Ishikawa (cell line): ENCODE measurements at regions not wholly inside any gene's neighbourhood (a gene's known extent, or its start where the extent isn't known, plus 50 kb on each side); places are given as distances from the start of the nearest gene placed in this dataset.

Experiments used
- CEBPB ChIP-seq: IDR thresholded peaks from 2 replicates; pipeline ENCODE4 v1.6.1; 2012
- CREB1 ChIP-seq: IDR thresholded peaks from 2 replicates; pipeline ENCODE4 v1.6.1; 2012; ENCODE audit warnings: low read depth
- EGR1 ChIP-seq: IDR thresholded peaks from 2 replicates; pipeline ENCODE4 v1.6.1; 2012
- EP300 ChIP-seq: IDR thresholded peaks from 2 replicates; pipeline ENCODE4 v1.6.1; 2012; ENCODE audit warnings: borderline replicate concordance
- FOXM1 ChIP-seq: IDR thresholded peaks from 2 replicates; pipeline ENCODE4 v1.6.1; 2012; ENCODE audit warnings: low read depth, borderline replicate concordance
- MAX ChIP-seq: IDR thresholded peaks from 2 replicates; pipeline ENCODE4 v1.6.1; 2012
- NFIC ChIP-seq: IDR thresholded peaks from 2 replicates; pipeline ENCODE4 v1.6.1; 2012
- RAD21 ChIP-seq: IDR thresholded peaks from 2 replicates; pipeline ENCODE4 v1.6.1; 2012; ENCODE audit warnings: low read depth
- REST ChIP-seq: IDR thresholded peaks from 2 replicates; pipeline ENCODE4 v1.6.1; 2012; ENCODE audit warnings: low read depth, mild to moderate bottlenecking
- TAF1 ChIP-seq: IDR thresholded peaks from 2 replicates; pipeline ENCODE4 v1.6.1; 2012; ENCODE audit warnings: low read depth, mild to moderate bottlenecking
- TCF12 ChIP-seq: IDR thresholded peaks from 2 replicates; pipeline ENCODE4 v1.6.1; 2012; ENCODE audit warnings: low read depth
- TEAD4 ChIP-seq: IDR thresholded peaks from 2 replicates; pipeline ENCODE4 v1.6.1; 2012
- USF1 ChIP-seq: IDR thresholded peaks from 2 replicates; pipeline ENCODE4 v1.6.1; 2012
- YY1 ChIP-seq: IDR thresholded peaks from 2 replicates; pipeline ENCODE4 v1.6.1; 2012; ENCODE audit warnings: low read depth
- ZBTB7A ChIP-seq: IDR thresholded peaks from 2 replicates; pipeline ENCODE4 v1.6.1; 2012; ENCODE audit warnings: low read depth

GRCh38 chr2:149768320-149768799 lies 180.8 kb upstream of the MMADHC start:
- peak; percentile 47; the same call in 1 of the 2 replicates for TF ChIP-seq NFIC
- TF ChIP-seq RAD21: 0 out of 2 replicates have a peak, but pooled peaks have one; percentile 4
- peak; percentile 26; the same call in 1 of the 2 replicates for TF ChIP-seq CEBPB
- peak; percentile 55; the same call in 1 of the 2 replicates for TF ChIP-seq EP300
- TF ChIP-seq TCF12: 0 out of 2 replicates have a peak, but pooled peaks have one; percentile 22
- TF ChIP-seq MAX: no peak
- peak; percentile 73 for TF ChIP-seq FOXM1
- no peak for TF ChIP-seq TAF1
- TF ChIP-seq TEAD4: peak; percentile 75
- no peak for TF ChIP-seq EGR1

GRCh38 chr2:149767516-149767974 lies 180.0 kb upstream of the MMADHC start:
- no peak for TF ChIP-seq USF1
- TF ChIP-seq TCF12: no peak
- no peak for TF ChIP-seq EP300
- no peak for TF ChIP-seq TEAD4
- no peak for TF ChIP-seq CEBPB
- no peak for TF ChIP-seq YY1
- no peak for TF ChIP-seq CREB1
- TF ChIP-seq NFIC: no peak
- no peak for TF ChIP-seq RAD21
- no peak for TF ChIP-seq TAF1
- no peak for TF ChIP-seq REST
- no peak for TF ChIP-seq EGR1

GRCh38 chr2:149766339-149766738 lies 178.8 kb upstream of the MMADHC start:
- TF ChIP-seq REST: no peak
- TF ChIP-seq USF1: no peak
- no peak for TF ChIP-seq ZBTB7A
- TF ChIP-seq RAD21: no peak
- TF ChIP-seq CREB1: no peak
- TF ChIP-seq EGR1: no peak
- TF ChIP-seq MAX: no peak

- TF ChIP-seq RAD21: peak; percentile 52; the same call in 1 of the 2 replicates
- TF ChIP-seq CREB1: no peak
Measured at GRCh38 chr2:149765636-149766035, 178.1 kb upstream of the MMADHC start.

GRCh38 chr2:149765003-149765402 lies 177.4 kb upstream of the MMADHC start:
- TF ChIP-seq TCF12 (no peak), NFIC (no peak), ZBTB7A (no peak), CREB1 (no peak), RAD21 (no peak), TEAD4 (no peak), CEBPB (no peak), MAX (no peak), EGR1 (no peak), YY1 (no peak), EP300 (no peak), TAF1 (no peak), USF1 (no peak)

GRCh38 chr2:149763358-149763757 lies 175.8 kb upstream of the MMADHC start:
- TF ChIP-seq CEBPB: no peak
- TF ChIP-seq EGR1: no peak
- no peak for TF ChIP-seq USF1
- TF ChIP-seq FOXM1: no peak
- no peak for TF ChIP-seq TEAD4
- no peak for TF ChIP-seq YY1
- no peak for TF ChIP-seq ZBTB7A
- no peak for TF ChIP-seq CREB1
- no peak for TF ChIP-seq RAD21
- no peak for TF ChIP-seq TCF12
- no peak for TF ChIP-seq REST
- TF ChIP-seq NFIC: no peak
- no peak for TF ChIP-seq MAX
- no peak for TF ChIP-seq EP300
